ENCODE measurements at regions not wholly inside any gene's neighbourhood (a gene's known extent, or its start where the extent isn't known, plus 50 kb on each side); places are given as distances from the start of the nearest gene placed in this dataset.

- TF ChIP-seq MAX (IDR thresholded peaks at IDR 0.05; ENCODE audit: low read depth, low read length): no peak
- TF ChIP-seq, protein P1, sequence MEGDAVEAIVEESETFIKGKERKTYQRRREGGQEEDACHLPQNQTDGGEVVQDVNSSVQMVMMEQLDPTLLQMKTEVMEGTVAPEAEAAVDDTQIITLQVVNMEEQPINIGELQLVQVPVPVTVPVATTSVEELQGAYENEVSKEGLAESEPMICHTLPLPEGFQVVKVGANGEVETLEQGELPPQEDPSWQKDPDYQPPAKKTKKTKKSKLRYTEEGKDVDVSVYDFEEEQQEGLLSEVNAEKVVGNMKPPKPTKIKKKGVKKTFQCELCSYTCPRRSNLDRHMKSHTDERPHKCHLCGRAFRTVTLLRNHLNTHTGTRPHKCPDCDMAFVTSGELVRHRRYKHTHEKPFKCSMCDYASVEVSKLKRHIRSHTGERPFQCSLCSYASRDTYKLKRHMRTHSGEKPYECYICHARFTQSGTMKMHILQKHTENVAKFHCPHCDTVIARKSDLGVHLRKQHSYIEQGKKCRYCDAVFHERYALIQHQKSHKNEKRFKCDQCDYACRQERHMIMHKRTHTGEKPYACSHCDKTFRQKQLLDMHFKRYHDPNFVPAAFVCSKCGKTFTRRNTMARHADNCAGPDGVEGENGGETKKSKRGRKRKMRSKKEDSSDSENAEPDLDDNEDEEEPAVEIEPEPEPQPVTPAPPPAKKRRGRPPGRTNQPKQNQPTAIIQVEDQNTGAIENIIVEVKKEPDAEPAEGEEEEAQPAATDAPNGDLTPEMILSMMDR (IDR thresholded peaks at IDR 0.05; ENCODE audit: low read depth, low read length): no peak
- TF ChIP-seq POLR2A (IDR thresholded peaks at IDR 0.05; ENCODE audit: extremely low read depth, insufficient read length): no peak
- no peak for TF ChIP-seq MYC (IDR thresholded peaks at IDR 0.05; ENCODE audit: low read depth, low read length)
- no peak for DNase-seq (ENCODE audit: low read depth)
- no peak overlapping the region for H3K4me3 ChIP-seq (ENCODE audit: low read depth, low read length)
These were observed 67.3 kb upstream of the SH3RF3 start for GRCh38 chr2:109061736-109062135.

- TF ChIP-seq, protein P1 (IDR thresholded peaks at IDR 0.05; ENCODE audit: low read depth, low read length): no peak
- no peak for TF ChIP-seq MYC (IDR thresholded peaks at IDR 0.05; ENCODE audit: low read depth, low read length)
- no peak for TF ChIP-seq MAX (IDR thresholded peaks at IDR 0.05; ENCODE audit: low read depth, low read length)
- no peak for TF ChIP-seq POLR2A (IDR thresholded peaks at IDR 0.05; ENCODE audit: extremely low read depth, insufficient read length)
- DNase-seq (ENCODE audit: low read depth): no peak
These were observed 68.5 kb upstream of the SH3RF3 start for GRCh38 chr2:109060496-109060895.

GRCh38 chr2:109059474-109060165, 69.4 kb upstream of the SH3RF3 start:
- no peak for DNase-seq (ENCODE audit: low read depth)
- no peak overlapping the region for H3K4me3 ChIP-seq (ENCODE audit: low read depth, low read length)
- TF ChIP-seq, protein P1 (IDR thresholded peaks at IDR 0.05; ENCODE audit: low read depth, low read length): no peak
- TF ChIP-seq POLR2A (IDR thresholded peaks at IDR 0.05; ENCODE audit: extremely low read depth, insufficient read length) (no peak), MAX (IDR thresholded peaks at IDR 0.05; ENCODE audit: low read depth, low read length) (no peak), MYC (IDR thresholded peaks at IDR 0.05; ENCODE audit: low read depth, low read length) (no peak)

More at GRCh38 chr2:109060496-109060895, 68.5 kb upstream of the SH3RF3 start:
- no peak overlapping the region for H3K4me3 ChIP-seq (ENCODE audit: low read depth, low read length)

- no peak for DNase-seq (ENCODE audit: low read depth)
- no peak for TF ChIP-seq MYC (IDR thresholded peaks at IDR 0.05; ENCODE audit: low read depth, low read length)
- TF ChIP-seq, protein P1 (IDR thresholded peaks at IDR 0.05; ENCODE audit: low read depth, low read length): no peak
- TF ChIP-seq POLR2A (IDR thresholded peaks at IDR 0.05; ENCODE audit: extremely low read depth, insufficient read length): no peak
- no peak for TF ChIP-seq MAX (IDR thresholded peaks at IDR 0.05; ENCODE audit: low read depth, low read length)
- no peak overlapping the region for H3K4me3 ChIP-seq (ENCODE audit: low read depth, low read length)
These were observed 69.8 kb upstream of the EDAR start for GRCh38 chr2:109058802-109059201.

DNA sequence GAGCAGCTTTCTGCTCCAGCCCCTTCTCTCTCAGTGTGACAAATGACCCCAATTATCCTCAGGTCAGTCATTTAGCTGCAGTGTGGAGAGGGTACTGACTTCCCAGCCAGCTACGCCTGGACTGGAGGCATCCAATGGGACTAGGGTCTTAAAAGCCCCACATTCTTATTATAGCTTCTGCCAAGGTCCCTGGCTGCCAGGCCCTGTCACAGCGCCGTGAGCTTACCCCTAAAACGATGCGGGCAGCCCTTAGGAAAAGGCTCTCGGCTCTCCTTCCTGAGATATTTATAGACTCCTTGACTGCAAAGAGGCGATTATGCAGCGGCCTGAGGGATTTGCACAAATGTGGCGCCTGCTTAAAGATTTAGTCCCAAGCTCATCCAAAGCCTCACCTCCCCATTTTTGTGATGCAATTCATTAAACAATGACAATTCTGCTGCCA, 69.2 kb upstream of the EDAR start:
- no peak overlapping the region for H3K4me3 ChIP-seq (ENCODE audit: low read depth, low read length)
- TF ChIP-seq, protein P1 (IDR thresholded peaks at IDR 0.05; ENCODE audit: low read depth, low read length): no peak
- no peak for TF ChIP-seq MYC (IDR thresholded peaks at IDR 0.05; ENCODE audit: low read depth, low read length)
- no peak for TF ChIP-seq MAX (IDR thresholded peaks at IDR 0.05; ENCODE audit: low read depth, low read length)
- TF ChIP-seq POLR2A (IDR thresholded peaks at IDR 0.05; ENCODE audit: extremely low read depth, insufficient read length): no peak
- DNase-seq (ENCODE audit: low read depth): no peak
